ENCODE measurements at regions not wholly inside any gene's neighbourhood (a gene's known extent, or its start where the extent isn't known, plus 50 kb on each side); places are given as distances from the start of the nearest gene placed in this dataset.

GRCh38 chr6:22825210-22825609 lies 255.8 kb downstream of the HDGFL1 start:
- TF ChIP-seq POLR2A (IDR thresholded peaks at IDR 0.05) = no peak
- TF ChIP-seq, protein P1, sequence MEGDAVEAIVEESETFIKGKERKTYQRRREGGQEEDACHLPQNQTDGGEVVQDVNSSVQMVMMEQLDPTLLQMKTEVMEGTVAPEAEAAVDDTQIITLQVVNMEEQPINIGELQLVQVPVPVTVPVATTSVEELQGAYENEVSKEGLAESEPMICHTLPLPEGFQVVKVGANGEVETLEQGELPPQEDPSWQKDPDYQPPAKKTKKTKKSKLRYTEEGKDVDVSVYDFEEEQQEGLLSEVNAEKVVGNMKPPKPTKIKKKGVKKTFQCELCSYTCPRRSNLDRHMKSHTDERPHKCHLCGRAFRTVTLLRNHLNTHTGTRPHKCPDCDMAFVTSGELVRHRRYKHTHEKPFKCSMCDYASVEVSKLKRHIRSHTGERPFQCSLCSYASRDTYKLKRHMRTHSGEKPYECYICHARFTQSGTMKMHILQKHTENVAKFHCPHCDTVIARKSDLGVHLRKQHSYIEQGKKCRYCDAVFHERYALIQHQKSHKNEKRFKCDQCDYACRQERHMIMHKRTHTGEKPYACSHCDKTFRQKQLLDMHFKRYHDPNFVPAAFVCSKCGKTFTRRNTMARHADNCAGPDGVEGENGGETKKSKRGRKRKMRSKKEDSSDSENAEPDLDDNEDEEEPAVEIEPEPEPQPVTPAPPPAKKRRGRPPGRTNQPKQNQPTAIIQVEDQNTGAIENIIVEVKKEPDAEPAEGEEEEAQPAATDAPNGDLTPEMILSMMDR (IDR thresholded peaks at IDR 0.05 in 8 of 11, conservative IDR thresholded peaks at IDR 0.05 in 3 of 11) = no peak
